Caki2 (cell line): ENCODE measurements at regions not wholly inside any gene's neighbourhood (a gene's known extent, or its start where the extent isn't known, plus 50 kb on each side); places are given as distances from the start of the nearest gene placed in this dataset.
"Not testable (repeated sequence)": the region's sequence is repeated elsewhere in the genome, so short reads cannot be mapped to it uniquely, and the experiment has no call there.

Experiments
- DNase-seq: peaks from one replicate; pipeline ENCODE4 v3.0.0-alpha.2; 2015; ENCODE audit warnings: low read depth
- in situ Hi-C: cut with HindIII; loops from 2 replicates; pipeline ENCODE4 v1.10.0; 2016; ENCODE audit warnings: low sequenced_read_pairs, low pct_unique_long_range_greater_than_20kb, mixed read lengths

DNA sequence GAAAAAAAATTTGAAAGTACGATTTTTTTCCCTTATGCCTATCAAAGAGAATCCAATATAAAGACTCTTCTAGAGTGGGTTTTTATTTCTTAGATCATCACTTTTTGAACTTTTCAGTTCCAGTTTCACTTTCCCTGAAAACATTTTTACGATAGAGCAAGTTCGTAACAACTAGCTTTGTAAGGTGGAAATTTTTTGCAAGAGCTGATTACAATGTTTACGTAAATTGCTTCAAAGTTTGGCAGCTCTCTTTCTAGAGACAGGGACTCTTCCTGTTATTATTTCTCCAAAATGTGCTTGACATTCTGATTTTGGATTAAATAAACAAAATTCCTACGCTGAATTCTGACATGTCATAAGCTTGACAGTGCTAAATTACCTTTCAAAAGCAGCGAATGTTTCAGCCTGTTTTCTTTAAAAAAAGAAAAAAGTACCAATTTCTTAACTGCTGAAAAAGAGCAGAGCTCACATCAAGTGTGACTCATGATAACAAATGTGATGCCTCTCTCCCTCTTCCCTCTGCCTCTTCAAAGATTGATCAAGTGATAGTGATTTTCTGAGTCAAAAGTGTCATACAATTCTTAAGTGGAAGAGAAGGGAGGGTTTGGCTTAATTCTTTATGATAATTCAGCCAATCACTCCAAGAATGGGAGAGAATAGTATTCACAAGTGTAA, 175.2 kb downstream of the KCNJ2 start:
- no peak for DNase-seq
- in situ Hi-C loops: no loop called here

DNA sequence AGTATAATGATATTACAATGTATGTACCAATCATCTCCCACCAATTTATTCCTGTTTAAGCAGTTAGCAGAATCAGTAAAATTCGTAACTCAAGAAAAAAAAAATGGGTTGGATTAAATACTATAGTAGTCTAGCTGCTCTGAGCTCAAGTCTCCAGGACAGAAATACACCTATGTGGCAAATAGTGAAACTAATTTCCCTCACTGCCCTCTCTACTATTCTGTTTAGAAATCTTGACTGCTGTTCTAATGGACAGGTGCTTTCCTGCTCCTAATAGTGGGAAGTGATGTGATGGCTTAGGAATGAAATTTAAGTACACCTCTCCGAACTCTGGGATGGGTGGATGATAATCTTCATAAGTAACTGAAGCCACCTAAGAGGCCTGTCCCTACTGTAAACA, 175.7 kb downstream of the KCNJ2 start:
- no peak for DNase-seq
- in situ Hi-C loops: no loop called here

DNA sequence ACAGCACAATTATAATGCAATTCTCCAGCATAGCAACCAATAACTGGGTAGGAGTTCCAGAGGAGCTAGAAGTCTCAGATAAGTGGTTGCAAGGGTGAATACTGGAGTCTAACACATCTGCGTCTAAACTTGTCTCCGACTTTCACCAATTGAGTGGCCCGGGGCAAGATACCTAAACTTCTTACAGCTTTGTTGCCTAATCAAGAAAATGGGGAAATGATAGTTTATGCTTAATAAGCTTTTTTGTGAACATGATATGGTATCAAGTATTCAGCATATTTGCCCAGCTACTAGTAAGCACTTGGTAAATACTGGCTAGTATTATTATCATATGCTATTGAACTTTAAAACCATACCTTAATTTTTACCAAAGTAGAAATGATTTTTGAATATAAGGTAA, 183.5 kb downstream of the KCNJ2 start:
- DNase-seq: no peak
- in situ Hi-C loops: no loop called here

DNA sequence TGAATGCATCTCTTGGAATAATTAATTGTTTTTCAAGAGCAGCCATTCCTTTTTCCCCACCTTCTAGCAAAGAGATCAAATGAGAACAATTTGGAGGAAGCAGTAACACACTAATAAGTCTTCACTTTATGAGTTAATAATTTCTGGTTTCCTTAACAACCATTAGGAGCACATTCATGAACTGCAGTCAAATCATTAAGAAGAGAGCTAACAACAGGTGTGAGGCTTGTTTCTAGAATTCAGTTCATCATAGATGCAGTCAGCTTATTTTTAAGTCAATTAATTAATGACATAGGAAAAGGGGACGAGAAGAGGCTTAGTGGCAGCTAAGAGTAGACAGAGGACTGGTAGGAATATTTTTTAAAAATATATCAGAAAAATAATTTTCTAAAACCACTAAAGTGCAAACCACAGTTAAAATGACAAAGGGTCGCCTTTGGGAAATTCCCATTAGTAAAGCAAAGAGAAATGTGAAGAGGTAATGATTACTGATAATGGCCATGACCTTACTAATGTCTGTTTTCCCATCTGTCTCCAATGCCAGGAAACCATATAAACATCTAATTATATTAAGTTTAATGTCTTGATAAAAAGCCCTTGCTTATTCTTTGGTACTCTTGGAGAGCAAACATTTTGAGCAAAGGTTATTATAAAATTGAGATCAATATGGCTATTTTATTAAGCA, 184.2 kb downstream of the KCNJ2 start:
- in situ Hi-C loops: no loop called here
- no peak for DNase-seq

DNA sequence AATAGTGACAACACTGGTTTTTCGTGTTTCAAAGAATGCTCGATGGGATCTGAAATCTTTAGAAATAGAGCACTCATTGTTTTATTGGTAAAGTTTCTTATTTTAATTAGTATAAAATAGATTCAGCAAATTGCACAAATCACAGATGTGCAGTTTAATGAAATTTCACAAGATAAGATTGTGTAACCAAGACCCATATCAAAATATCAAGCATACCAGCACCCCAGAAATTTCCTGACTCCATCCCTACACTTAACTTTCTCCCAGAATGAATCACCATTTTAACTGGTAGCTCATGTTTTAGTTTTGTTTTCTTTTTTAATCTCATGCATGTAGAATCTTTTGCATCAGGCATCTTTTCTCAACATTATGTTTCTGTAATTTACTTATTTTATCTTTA, 185.9 kb downstream of the KCNJ2 start:
- no peak for DNase-seq
- in situ Hi-C loops: no loop called here

DNA sequence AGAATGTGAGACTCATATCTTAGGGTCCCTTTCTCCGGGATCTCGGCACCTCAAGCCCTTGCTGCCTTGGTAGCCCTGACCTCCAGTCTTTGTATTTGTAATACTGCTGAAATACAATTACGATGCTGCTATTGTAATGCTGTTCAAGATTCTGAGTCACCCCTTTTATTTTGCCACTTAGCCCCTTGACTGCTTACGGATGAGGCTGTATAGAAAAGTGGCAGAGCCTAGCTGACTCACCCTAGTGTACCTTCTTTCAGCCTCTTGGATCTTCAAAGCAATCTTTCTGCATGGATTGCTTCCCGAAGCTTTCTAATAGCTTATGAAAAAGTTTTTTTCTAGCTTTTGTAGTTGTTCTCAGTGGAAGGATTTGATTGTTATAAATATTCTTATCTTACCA, 187.9 kb downstream of the KCNJ2 start:
- in situ Hi-C loops: no loop called here

DNA sequence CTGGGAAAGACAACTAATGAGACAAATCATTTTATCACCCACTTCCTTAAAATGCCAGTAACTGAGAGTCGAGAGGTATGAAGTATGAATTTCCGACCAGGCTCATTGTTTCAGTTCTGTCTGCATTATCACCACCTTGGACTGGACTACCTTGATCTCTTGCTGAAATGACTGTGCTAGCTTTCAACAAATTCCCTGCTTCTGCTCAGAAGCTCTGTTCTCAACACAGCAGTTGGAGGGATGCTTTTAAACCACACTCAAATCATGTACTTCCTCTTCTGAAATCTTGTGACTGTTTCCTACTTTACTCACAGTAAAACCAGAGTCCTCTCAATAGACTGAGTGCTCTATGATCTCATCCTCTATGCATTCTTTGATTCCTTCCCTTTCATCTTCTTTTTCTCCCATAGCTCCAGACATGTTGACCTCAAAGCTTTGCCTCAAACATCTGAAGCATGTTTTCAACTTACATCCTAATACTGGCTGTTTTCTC, 195.8 kb downstream of the KCNJ2 start:
- in situ Hi-C loops: no loop called here
- DNase-seq: no peak

More for the DNA sequence above, 187.9 kb downstream of the KCNJ2 start:
- no peak for DNase-seq

DNA sequence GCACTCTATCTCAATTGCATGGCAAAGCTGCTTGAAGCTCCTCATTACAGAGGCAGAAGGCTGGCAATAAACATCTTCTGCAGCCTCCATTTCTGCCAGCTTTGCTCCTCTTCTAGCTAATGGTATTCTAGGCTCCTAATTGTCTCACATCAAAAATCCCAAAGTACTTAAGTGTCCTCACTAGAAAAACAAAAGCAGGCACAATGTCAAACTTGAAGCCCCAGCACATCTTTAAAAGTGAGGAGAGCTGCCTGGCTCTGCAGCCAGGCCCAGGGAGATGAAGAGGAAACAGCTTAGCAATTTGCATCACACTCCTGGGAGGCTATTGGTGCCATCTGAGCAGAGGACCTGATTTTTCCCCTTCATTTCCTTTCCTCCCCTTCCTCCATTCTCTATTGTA, 197.1 kb downstream of the KCNJ2 start:
- no peak for DNase-seq
- in situ Hi-C loops: no loop called here

DNA sequence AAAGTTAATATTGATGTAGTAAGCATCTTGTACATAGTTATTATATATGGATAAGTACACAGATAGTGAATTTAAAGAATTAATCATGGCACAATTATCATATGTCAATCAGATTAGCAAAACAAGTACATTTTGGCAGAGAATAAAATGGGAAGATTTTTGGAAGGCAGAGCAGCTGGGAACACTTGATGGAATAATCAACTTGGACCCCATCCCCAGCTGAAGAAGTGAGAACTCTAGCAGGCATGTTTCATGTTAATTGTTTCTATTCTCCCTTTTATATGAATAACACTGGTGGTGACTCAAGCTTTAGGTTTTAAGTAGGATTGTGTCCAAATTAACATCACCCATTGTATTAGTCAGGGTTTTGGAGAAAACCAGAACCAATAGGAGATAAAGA, 198.7 kb downstream of the KCNJ2 start:
- no peak for DNase-seq
- in situ Hi-C loops: no loop called here

DNA sequence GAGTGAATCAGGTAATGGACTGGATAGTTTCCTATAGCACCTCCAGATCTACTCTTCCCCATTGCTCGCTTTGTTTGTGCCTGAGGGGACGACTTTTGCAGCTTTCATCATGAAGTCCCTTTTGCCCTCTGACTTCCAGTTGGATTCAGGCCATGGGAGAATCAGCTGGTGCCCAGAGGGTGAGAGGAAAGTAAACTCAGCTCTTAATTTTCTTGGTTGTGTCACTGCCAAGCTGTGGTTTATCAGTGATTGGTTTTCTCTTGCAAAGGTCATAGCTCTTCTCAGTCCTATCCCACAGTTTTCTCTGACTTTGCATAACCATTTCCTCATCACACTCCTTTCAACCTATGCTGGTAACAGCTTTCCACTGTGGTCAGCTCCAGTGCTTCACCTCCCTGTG, 200.1 kb downstream of the KCNJ2 start:
- peak; percentile 72 for DNase-seq
- in situ Hi-C loops: no loop called here

DNA sequence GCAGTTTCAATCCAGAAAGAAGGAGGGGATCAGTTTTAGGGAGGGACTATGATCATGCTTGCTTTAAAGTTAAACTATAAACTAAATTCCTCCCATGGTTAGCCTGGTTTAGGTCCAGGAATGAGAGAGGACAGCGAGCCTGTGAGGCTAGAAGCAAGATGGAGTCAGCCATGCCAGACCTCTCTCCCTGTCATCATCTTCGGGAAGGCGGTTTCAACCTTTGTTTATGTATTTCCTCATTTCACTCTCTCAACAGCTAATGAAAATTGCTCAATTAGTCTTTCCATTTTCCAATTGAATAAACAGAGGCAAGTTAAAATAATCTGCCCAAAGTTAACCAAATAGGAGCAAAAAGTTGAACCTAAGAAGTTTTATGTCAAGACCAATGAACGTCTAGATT, 201.5 kb downstream of the KCNJ2 start:
- in situ Hi-C loops: no loop called here
- no peak for DNase-seq

DNA sequence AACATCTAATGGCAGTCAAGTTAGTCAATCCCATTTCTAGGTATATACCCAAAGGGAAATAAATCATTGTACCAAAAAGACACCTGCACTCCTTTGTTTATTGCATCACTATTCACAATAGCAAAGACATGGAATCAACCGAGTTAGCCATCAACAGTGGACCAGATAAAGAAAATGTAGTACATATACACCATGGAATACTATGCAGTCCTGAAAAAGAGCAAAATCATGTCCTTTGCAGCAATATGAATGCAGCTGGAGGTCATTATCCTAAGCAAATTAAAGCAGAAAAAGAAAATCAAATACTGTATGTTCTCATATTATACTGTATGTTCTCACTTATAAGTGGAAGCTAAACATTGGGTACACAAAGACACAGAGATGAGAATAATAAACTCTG, 204.0 kb downstream of the KCNJ2 start:
- in situ Hi-C loops: no loop called here
- DNase-seq: no peak

DNA sequence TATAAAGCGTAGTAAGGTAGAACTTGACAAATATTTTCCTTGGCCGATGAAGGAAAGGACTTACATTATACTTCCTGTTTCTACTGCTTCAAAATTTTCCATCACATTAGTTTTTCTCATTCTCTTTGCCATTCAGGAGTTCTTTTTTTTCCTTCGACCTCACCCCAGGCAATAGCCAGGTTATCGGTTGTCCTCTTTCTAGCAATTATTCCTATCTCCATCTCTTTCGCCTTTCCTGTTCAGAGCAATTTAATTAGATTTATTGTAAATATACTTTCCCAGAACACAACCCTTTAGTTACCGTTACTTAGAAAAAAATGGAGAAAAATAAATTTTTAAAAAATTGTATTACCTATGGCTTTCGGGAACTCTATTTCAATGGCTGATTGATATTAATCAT, 205.2 kb downstream of the KCNJ2 start:
- DNase-seq: no peak
- in situ Hi-C loops: no loop called here

DNA sequence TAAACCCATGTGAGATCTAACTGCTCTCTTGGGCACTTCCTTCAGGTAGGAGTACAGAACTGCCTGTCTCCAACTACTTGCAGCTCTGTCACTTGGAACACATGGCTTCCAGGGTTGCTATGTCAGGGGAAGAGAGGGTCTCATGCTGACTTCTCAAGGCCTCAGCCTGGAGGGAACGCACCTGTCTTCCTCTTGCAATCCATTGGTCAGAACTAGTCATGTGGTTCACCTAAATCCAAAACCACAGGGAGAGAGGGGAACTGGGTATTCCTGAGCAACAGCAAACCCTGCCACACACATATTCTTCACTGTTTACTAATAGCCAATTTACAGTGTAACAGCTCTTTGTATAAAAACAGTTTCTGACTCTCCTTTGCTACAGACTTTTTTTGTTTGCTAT, 206.1 kb downstream of the KCNJ2 start:
- no peak for DNase-seq
- in situ Hi-C loops: no loop called here

DNA sequence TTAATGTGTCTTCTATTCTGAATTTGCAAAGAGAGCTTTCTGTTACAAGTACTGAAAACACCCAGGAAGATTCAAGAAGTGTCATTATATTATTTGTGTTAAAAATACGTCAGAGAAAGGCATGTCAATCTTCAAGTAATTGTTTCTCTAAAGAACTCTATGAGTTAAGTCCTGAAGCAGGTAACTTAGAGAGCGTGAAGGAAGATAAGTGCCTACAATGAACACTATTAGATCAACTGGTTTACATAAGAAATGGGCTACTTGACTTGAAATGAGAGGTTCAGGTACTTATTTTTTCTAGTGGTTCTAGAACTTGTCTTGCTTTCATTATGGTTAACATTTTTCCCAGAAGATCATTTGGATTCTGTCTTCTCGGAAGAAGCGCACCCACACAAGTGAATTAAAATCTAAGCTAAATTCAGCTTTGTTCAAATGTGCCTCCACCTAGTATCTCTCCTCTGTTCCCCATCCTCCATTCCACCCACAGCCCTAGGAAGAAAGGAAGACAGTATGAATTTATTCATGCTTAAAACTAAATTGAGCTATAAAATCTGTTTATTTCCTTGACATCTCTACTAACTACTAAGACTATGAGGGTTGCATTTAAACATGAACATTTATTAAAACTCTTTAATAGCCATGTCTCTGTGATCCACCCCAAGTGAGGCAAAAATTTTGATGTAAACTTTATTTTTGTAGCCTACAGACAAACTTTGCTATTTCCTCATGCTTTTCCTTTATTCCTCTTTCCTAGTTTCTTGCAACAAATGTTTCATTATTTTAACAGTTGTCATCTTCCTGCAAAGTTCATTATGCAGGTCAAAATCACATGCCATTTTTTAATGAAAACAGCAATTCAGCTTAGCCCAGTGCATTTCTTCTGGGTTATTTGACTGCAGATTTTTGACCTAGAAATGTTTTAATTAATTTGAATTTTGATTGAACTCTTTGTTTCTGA, 206.8 kb downstream of the KCNJ2 start:
- in situ Hi-C loops: no loop called here
- no peak for DNase-seq

DNA sequence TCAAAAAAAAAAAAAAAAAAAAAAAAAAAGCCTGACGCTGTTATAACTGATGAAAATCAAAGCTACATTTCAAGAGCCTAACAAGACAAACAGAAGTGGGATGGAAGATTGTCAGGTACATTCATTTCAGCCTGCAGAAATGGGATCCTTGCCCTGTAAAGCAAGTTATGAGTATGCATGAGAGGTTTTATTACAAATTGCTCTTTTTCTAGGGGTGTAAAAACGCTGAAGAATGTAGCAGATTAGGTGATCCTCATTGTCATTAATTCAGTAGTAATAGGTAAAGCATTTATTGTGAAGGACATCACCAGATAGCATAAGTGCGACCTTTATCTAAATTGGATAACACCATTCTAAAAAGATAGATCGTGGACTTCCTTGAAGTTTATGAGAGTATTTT, 208.3 kb downstream of the KCNJ2 start:
- in situ Hi-C loops: no loop called here

DNA sequence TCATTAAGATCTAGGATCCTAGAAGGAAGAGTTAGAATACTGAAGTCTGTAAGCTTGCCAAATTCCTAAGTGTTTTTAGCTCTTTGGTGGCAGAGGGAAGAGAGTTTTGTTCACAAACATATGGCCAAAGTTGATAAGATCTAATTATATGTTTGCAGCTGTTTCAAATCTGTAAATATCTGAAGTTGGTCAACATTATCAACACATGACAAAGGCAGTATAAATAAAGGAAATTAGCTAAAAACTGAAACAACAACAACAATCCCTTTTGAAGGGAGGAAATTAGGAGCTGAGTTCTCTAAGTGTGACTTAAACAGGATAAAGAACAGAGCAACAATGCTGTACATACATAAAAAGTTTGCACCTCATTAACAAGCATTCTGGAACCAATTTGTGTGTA, 208.7 kb downstream of the KCNJ2 start:
- in situ Hi-C loops: no loop called here
- DNase-seq: no peak

More for the DNA sequence above, 208.3 kb downstream of the KCNJ2 start:
- no peak for DNase-seq

DNA sequence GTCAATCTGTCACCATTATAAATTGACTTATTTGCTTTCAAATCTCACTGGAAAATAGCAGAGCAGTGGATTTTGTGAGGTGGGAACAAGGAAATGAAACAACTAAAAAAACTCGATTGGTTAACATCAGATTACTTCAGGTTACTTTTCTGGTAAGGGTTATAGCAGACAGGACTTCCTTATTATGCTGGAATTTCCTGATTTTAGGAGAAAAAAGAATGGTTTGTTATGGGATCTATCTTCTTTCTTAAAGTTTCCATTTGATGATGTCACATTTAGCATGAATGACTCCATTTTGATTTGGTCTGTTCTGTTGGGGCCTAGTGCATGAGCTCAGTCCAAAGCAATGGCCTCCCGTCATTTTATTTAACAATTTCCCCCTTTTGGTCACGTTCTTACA, 210.6 kb downstream of the KCNJ2 start:
- in situ Hi-C loops: no loop called here
- DNase-seq: no peak

DNA sequence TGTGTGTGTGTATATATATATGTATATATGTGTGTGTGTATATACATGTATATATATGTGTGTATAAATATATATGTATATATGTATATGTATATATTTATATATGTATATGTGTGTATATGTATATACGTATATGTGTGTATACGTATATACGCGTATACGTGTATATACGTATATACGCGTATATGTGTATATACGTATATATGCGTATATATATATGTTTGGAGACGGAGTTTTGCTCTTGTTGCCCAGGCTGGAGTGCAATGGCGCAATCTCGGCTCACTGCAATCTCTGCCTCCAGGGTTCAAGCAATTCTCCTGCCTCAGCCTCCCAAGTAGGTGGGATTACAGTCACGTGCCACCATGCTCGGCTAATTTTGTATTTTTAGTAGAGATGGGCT, 212.6 kb downstream of the KCNJ2 start:
- in situ Hi-C loops, DNase-seq: not testable (repeated sequence)
